Activated naive CD4-positive, alpha-beta T cell treated with anti-CD3 and anti-CD28 coated beads, Interleukin-2, amount 10 ng/mL, durations not matched to agents 7 days and 5 days (primary cell): ENCODE measurements at regions not wholly inside any gene's neighbourhood (a gene's known extent, or its start where the extent isn't known, plus 50 kb on each side); places are given as distances from the start of the nearest gene placed in this dataset.
"Not testable (repeated sequence)": the region's sequence is repeated elsewhere in the genome, so short reads cannot be mapped to it uniquely, and the experiment has no call there.

Experiments
- CTCF ChIA-PET: fragments of 350-600 bp; sonication (Branson Sonifier 250); formaldehyde crosslinking; loops from one replicate; lab custom pipeline; 2021; ENCODE audit warnings: antibody characterized with exemption; lab: Charles Lee
- DNase-seq: peaks from one replicate; pipeline ENCODE4 v3.0.0-alpha.2; 2020
- H3K27ac Mint-ChIP-seq: one replicate; pipeline ENCODE4 v1.8.0; 2021; ENCODE audit warnings: mild to moderate bottlenecking, moderate library complexity, mixed read lengths
- H3K27me3 Mint-ChIP-seq: one replicate; pipeline ENCODE4 v1.8.0; 2021; ENCODE audit warnings: mild to moderate bottlenecking, mixed read lengths
- H3K36me3 Mint-ChIP-seq: one replicate; pipeline ENCODE4 v1.8.0; 2021; ENCODE audit warnings: mixed read lengths
- H3K4me1 Mint-ChIP-seq: one replicate; pipeline ENCODE4 v1.8.0; 2021; ENCODE audit warnings: mixed read lengths
- H3K4me3 Mint-ChIP-seq: one replicate; pipeline ENCODE4 v1.8.0; 2021; ENCODE audit warnings: mild to moderate bottlenecking, moderate library complexity, mixed read lengths
- H3K9me3 Mint-ChIP-seq: one replicate; pipeline ENCODE4 v1.8.0; 2021; ENCODE audit warnings: mixed read lengths

DNA sequence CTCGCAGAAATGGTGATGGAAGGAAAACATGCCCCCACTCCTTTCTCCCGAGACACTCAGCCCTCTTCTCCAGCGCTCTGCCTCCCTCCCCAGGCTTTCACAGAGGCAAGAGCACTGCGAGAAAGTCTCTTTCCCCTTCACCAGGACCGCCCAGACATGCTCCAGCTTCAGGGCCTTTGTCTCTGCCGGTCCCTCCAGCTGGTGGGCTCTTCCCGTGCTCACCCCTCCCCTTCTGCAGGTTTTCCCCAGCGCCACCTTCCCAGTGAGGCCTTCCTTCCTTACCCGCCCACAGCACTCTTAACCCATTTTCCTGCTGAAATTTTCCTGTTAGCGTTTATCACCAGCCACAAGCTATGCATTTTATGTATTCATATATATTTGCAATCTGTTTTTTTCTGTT, 86.2 kb downstream of the TFAP2C start:
- CTCF ChIA-PET = no interaction called here
- Mint-ChIP-seq H3K27ac (no peak overlapping the region), H3K27me3 (peaks cover 8% of the 10 kb centered on the region), H3K9me3 (no peaks in the 10 kb centered on the region), H3K36me3 (no peaks in the 10 kb centered on the region), H3K4me3 (no peak overlapping the region), H3K4me1 (no peaks in the 10 kb centered on the region)
- no peak for DNase-seq

DNA sequence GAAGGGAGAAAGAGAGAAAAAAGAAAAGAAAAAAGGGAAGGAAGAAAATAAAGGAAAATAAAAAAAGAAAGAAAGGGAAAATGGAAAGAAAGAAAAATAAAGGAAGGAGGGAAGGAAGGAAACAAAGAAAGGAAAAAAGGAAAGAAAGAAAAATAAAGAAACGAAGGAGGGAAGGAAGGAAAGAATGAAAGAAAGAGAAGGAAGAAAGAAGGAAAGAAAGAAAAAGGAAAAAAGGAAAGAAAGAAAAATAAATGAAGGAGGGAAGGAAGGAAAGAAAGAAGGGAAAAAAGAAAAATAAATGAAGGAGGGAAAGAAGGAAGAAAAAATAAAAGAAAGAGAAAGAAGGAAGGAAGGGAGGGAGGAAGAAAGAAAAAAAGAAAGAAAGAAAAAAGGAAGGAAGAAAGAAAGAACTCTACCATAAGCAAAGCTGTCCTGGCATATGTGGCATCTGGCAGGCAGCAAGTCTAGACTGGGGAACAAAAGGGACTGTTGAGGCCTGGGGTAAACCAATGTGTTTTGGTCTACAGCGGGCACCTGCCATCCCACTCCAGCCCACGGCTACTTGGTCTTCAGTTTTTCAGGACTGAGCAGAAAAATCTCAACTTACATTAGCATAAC, 86.9 kb downstream of the TFAP2C start:
- no peak overlapping the region for H3K4me3 Mint-ChIP-seq
- no peak for DNase-seq
- no peak overlapping the region for H3K27ac Mint-ChIP-seq
- H3K36me3 Mint-ChIP-seq = no peaks in the 10 kb centered on the region
- H3K27me3 Mint-ChIP-seq = peaks cover 8% of the 10 kb centered on the region
- CTCF ChIA-PET = no interaction called here
- no peaks in the 10 kb centered on the region for H3K9me3 Mint-ChIP-seq
- no peaks in the 10 kb centered on the region for H3K4me1 Mint-ChIP-seq

DNA sequence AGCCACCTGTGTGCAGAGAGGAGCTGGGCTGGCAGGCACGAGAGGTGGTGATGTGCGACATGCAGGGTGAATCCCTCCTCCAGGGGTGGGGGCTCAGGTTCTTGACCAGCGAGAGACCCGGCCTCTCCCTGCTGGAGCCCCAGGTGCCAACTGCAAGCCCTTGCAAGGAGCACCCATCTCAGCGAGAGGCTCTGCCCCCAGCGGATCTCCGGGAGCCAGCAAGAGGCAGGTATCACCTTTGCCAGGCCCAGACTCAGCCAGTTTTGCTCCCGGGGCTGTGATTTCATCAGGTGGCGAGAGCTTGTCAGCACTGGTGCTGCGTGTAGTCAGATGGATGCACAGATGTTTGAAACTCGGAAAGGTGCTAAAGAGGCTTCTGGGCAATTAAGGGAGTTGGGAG, 87.7 kb downstream of the TFAP2C start:
- H3K27me3 Mint-ChIP-seq = peaks cover 4% of the 10 kb centered on the region
- H3K36me3 Mint-ChIP-seq = no peaks in the 10 kb centered on the region

DNA sequence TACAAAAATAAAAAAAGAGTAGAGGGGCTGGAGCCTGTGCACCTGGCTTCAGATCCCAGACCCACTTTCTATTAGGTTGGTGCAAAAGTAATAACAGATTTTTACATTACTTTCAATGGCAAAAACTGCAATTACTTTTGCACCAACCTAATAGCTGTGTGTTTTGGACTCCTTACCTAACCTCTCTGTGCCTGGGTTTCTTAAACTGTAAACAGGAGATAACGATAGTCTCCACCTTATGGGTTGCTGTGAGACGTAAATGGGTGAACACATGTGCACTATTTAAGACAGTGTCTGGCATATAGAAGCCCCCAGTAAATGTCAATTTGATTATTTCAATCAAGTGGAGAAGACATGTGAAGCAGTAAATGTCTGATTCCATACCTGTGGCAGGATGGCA, 89.7 kb downstream of the TFAP2C start:
- H3K27ac Mint-ChIP-seq = no peak overlapping the region
- CTCF ChIA-PET = no interaction called here
- DNase-seq = no peak
- peaks cover 7% of the 10 kb centered on the region for H3K27me3 Mint-ChIP-seq
- H3K9me3 Mint-ChIP-seq = no peaks in the 10 kb centered on the region
- no peak overlapping the region for H3K4me3 Mint-ChIP-seq
- H3K4me1 Mint-ChIP-seq = no peaks in the 10 kb centered on the region
- no peaks in the 10 kb centered on the region for H3K36me3 Mint-ChIP-seq

More for the DNA sequence above, 87.7 kb downstream of the TFAP2C start:
- CTCF ChIA-PET = no interaction called here
- H3K4me1 Mint-ChIP-seq = no peaks in the 10 kb centered on the region
- DNase-seq = no peak
- H3K9me3 Mint-ChIP-seq = no peaks in the 10 kb centered on the region
- no peak overlapping the region for H3K4me3 Mint-ChIP-seq
- H3K27ac Mint-ChIP-seq = no peak overlapping the region

DNA sequence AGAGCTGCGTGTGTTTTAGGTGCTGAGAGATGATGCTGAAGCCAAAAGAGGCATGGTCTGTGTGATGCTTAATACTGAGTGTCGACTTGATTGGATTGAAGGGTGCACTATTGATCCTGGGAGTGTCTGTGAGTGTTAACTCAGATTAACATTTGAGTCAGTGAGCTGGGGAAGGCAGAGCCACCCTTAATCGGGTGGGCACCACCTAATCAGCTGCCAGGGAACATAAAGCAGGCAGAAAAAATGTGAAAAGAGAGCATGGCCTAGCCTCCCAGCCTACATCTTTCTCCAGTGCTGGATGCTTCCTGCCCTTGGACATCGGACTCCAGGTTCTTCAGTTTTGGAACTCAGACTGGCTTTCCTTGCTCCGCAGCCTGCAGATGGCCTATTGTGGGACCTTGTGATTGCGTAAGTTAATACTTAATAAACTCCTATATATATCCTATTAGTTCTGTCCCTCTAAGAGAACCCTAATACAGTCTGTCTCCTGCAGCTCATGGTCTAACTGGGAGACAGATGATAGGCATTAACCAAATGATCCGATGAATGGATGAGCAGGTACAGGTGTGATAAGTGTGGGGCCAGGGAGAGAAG, 91.6 kb downstream of the TFAP2C start:
- DNase-seq = no peak
- CTCF ChIA-PET = no interaction called here
- Mint-ChIP-seq H3K27ac (no peak overlapping the region), H3K27me3 (peaks cover 7% of the 10 kb centered on the region), H3K9me3 (no peaks in the 10 kb centered on the region), H3K36me3 (no peaks in the 10 kb centered on the region), H3K4me1 (no peaks in the 10 kb centered on the region), H3K4me3 (no peak overlapping the region)

DNA sequence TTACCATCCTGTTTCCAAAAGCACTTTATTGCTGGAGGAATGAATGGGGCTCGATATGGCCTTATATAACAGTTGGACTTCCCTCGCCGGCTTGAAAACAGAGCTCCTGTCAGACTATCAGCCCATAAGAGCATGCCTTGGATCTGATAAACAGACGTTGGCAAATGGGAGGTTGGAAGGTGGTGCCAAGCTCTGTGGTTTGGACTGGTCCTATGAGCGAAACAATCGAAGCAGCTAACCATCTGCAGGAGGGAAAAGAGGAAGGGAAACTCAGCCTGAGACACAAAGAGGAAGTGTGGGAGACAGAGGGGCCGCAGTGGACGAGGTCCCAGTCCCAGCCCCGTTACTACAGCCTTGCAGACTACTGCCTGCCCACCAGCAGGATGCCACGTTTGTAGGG, 92.9 kb downstream of the TFAP2C start:
- no peak for DNase-seq
- CTCF ChIA-PET = no interaction called here
- Mint-ChIP-seq H3K4me3 (no peak overlapping the region), H3K36me3 (no peaks in the 10 kb centered on the region), H3K27ac (no peak overlapping the region), H3K9me3 (peaks cover under 1% of the 10 kb centered on the region), H3K27me3 (peaks cover 4% of the 10 kb centered on the region), H3K4me1 (no peaks in the 10 kb centered on the region)

DNA sequence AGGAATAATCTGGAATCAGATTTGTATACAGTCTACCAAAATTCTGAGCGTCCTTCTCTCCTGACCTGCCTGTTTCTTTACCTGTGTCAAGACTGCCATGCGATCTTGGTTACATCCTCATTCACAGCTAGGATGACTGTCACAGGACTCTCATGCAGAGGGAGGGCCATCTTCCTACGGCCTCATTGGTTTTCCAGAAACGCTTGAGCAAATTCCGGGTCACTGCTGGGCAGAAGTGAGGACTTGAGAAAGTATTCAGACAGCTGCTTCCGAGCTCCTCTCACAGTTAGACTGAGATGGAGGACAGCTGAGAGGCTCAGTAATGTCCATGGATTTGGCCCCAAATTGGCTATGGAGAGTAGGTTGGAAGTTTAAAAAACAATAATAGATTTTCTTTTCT, 94.2 kb downstream of the TFAP2C start:
- no peaks in the 10 kb centered on the region for H3K4me1 Mint-ChIP-seq
- no peaks in the 10 kb centered on the region for H3K36me3 Mint-ChIP-seq
- H3K4me3 Mint-ChIP-seq = no peak overlapping the region
- H3K27me3 Mint-ChIP-seq = peaks cover 4% of the 10 kb centered on the region
- peaks cover 2% of the 10 kb centered on the region for H3K9me3 Mint-ChIP-seq
- CTCF ChIA-PET = no interaction called here
- no peak overlapping the region for H3K27ac Mint-ChIP-seq
- DNase-seq = no peak

DNA sequence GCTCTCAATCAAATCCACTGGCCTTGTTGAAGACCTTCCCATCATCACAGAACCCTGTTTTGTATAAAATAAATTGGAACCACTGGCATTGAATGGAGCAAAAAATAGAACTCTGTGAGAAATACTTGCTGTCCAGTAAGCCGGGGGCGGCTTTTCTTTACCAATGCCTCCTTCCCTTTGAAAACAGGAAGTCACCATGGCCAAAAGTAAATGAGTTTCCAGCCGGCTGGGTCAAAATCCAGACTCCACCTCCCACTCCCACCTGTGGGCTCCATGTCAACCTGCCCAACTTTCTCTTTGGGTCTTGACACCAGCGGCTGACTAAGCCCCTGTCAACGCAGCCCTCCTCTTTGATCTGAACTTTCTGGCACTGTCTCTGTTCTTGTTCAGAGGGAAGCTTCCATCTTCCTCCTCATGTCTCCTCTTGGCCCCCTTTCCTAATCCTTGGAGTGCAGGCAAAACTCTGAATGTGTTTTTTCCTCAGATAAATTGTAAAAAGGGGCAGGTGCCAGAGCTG, 95.2 kb downstream of the TFAP2C start:
- Mint-ChIP-seq H3K27ac (no peak overlapping the region), H3K9me3 (peaks cover 2% of the 10 kb centered on the region), H3K27me3 (peaks cover 4% of the 10 kb centered on the region), H3K36me3 (no peaks in the 10 kb centered on the region), H3K4me1 (no peaks in the 10 kb centered on the region), H3K4me3 (no peak overlapping the region)
- no peak for DNase-seq
- CTCF ChIA-PET = no interaction called here

DNA sequence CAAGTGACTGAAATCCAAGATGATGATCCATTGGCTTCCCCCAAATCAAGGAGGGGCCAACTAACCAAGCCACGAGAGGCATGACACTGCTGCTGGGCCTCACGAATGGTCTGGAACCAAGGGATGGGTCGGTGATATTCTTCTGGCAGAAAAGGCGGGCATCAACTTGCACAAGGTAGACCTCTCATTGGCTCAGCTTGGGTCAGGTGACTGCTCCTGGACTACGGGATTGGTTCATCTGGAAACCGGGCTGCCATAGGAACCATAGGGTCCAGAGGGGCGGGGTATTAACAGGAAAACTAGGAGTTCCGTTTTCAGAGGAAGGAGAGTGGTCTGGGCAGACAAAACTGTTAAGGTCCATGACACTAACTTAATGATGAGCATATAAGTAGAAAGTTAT, 100.9 kb downstream of the TFAP2C start:
- Mint-ChIP-seq H3K4me3 (no peak overlapping the region), H3K9me3 (peaks cover 2% of the 10 kb centered on the region), H3K27me3 (peaks cover 13% of the 10 kb centered on the region), H3K36me3 (no peaks in the 10 kb centered on the region), H3K27ac (no peak overlapping the region), H3K4me1 (no peaks in the 10 kb centered on the region)
- CTCF ChIA-PET = no interaction called here
- DNase-seq = no peak

DNA sequence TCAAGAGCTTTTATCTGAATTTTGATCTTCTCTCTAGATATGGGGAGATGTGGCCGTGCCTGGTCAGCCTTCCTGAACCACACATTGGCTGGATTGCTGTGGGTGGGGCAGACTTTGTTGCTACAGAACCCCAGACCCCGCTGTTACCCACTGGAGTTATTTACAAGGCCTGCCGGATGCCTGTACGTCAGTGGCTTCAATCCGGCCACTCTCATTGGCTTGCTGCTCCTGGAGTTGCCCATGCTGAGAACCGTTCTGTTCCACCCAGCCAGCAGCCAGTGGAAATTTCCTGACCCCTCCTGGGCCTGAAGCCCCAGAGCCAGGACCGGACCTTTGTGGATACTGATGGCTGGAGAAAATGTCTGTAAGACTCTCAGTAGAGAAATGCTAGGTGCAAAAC, 101.9 kb downstream of the TFAP2C start:
- no peak for DNase-seq
- Mint-ChIP-seq H3K27me3 (peaks cover 23% of the 10 kb centered on the region), H3K36me3 (no peaks in the 10 kb centered on the region), H3K4me3 (no peak overlapping the region), H3K27ac (no peak overlapping the region), H3K4me1 (no peaks in the 10 kb centered on the region), H3K9me3 (peaks cover 2% of the 10 kb centered on the region)
- CTCF ChIA-PET = no interaction called here

DNA sequence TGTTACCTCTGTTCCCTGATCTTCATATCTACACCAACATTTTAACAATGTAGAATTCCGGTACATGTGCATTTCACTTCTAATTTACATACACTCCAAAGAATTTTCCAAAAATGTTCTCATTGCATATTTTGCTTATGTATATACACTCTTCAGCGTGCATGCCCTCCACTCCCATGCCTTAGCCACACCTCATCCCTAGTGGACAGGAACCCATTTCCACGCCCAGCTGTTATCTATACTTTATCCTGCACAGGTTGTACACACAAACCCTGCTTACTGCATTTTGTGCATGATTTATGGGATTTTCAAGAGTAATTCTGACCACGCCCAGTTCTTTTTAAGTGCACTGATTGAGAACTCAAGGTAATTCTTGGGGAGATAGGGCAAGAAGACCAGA, 102.4 kb downstream of the TFAP2C start:
- Mint-ChIP-seq H3K4me3 (no peak overlapping the region), H3K9me3 (peaks cover 2% of the 10 kb centered on the region), H3K36me3 (no peaks in the 10 kb centered on the region), H3K27ac (no peak overlapping the region), H3K27me3 (peaks cover 28% of the 10 kb centered on the region), H3K4me1 (no peaks in the 10 kb centered on the region)
- DNase-seq = no peak
- CTCF ChIA-PET = no interaction called here

DNA sequence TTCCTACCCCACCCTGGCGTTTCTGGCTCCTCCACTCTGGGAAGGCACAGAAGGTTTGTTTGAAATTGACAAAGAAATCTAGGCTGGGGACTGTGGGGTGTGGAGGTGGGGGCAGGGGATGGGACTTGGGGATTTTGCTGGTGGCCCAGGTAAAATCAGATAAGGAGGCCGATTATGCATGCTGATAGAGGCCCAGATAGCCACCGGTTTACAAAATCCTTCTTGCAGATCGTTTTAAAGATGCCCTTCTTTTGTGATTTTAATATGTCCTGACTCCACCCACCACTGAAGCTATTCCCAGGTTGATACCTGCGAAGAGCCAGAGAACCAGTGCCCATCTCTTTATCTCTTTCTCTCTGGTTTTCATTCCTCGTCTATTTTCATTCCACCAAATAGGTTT, 104.9 kb downstream of the TFAP2C start:
- H3K4me3 Mint-ChIP-seq = no peak overlapping the region
- CTCF ChIA-PET = no interaction called here

DNA sequence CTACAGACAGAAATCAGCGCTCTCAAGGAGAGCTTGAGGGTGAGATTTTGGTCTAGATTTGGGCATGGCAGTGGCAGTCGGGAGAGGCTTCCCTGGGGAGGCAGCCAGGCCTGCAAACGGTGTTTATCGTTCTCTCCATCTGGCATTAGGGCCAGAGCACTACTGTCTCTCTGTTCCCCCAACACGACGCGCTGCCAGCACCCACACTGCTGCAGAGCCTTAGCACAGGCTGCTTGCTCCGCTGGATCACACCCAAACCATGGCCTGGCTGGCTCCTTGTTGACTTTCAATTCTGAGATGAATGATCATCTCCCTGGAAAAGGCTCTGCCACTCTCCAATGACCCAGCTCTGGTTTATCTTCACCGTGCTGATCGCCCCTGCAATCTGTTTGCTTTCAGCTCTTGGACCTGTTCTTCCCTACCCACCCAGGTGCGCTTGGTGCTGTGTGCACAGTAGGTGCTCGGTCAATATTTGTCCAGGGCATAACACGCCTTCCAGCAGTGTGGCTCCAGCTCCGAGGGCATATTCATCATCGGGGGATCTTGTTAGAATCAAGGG, 106.1 kb downstream of the TFAP2C start:
- H3K4me3 Mint-ChIP-seq = no peak overlapping the region
- H3K9me3 Mint-ChIP-seq = no peaks in the 10 kb centered on the region
- H3K36me3 Mint-ChIP-seq = no peaks in the 10 kb centered on the region
- H3K27me3 Mint-ChIP-seq = peaks cover 46% of the 10 kb centered on the region
- H3K4me1 Mint-ChIP-seq = no peaks in the 10 kb centered on the region
- DNase-seq = no peak
- H3K27ac Mint-ChIP-seq = no peak overlapping the region
- CTCF ChIA-PET = no interaction called here

More for the DNA sequence above, 104.9 kb downstream of the TFAP2C start:
- Mint-ChIP-seq H3K9me3 (no peaks in the 10 kb centered on the region), H3K36me3 (no peaks in the 10 kb centered on the region), H3K4me1 (no peaks in the 10 kb centered on the region), H3K27ac (no peak overlapping the region), H3K27me3 (peaks cover 46% of the 10 kb centered on the region)
- no peak for DNase-seq

DNA sequence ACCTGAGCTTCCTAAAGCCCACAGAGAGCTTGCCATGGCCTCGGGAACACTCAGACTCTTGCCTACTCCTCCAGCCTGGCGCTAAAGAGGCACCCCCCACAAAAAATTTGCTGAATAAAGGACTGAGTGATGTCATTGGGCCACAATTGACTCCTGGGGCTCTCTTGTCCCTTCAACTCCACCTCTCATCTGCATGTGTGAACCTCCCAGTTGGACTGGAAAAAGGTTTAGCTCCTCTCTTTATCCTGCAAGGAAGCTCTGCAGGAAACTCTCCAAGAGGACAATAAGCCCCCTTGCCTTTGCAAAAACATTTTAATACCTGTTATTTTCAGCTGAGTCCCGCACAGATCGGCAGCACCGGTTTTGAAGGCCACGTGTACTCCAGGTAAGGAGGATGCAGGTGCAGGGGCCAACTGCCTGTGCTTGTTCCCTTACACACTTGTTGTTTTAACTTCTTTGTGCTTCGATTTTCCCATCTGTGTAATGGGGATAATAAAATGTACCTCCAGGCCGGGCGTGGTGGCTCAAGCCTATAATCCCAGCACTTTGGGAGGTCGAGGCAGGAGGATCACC, 107.3 kb downstream of the TFAP2C start:
- peaks cover 54% of the 10 kb centered on the region for H3K27me3 Mint-ChIP-seq
- H3K9me3 Mint-ChIP-seq = no peaks in the 10 kb centered on the region
- CTCF ChIA-PET = no interaction called here
- H3K27ac Mint-ChIP-seq = no peak overlapping the region
- H3K36me3 Mint-ChIP-seq = no peaks in the 10 kb centered on the region
- H3K4me1 Mint-ChIP-seq = no peaks in the 10 kb centered on the region
- DNase-seq = no peak
- H3K4me3 Mint-ChIP-seq = no peak overlapping the region

DNA sequence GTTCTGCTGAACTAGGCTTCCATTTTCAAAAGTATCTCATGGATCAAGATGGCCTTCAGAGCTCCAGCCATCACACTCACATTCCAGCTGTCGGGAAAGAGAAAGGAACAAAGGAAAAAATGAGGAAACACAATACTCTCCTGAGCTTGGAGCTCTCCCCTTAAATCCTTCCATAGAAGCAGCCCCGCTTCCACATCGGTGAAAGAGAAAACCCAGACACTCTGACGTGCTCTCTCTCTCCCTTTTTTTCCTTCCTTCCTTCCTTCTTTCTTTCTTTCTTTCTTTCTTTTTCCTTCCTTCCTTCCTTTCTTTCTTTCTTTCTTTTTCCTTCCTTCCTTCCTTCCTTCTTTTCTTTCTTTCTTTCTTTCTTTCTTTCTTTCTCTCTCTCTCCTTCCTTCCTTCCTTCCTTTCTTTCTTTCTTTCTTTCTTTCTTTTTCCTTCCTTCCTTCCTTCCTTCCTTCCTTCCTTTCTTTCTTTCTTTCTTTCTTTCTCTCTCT, 115.3 kb downstream of the TFAP2C start:
- H3K9me3 Mint-ChIP-seq, H3K27ac Mint-ChIP-seq, H3K4me1 Mint-ChIP-seq, H3K4me3 Mint-ChIP-seq, CTCF ChIA-PET, DNase-seq, H3K36me3 Mint-ChIP-seq: not testable (repeated sequence)
- peaks cover 29% of the 10 kb centered on the region for H3K27me3 Mint-ChIP-seq
